CD4-positive, alpha-beta T cell treated with Interleukin-21 for 1 hour (primary cell): ENCODE measurements at regions not wholly inside any gene's neighbourhood (a gene's known extent, or its start where the extent isn't known, plus 50 kb on each side); places are given as distances from the start of the nearest gene placed in this dataset.
"Not testable (repeated sequence)": the region's sequence is repeated elsewhere in the genome, so short reads cannot be mapped to it uniquely, and the experiment has no call there.

Source experiments
- DNase-seq: peaks from one replicate; pipeline ENCODE4 v3.0.0-alpha.2; 2020

- DNase-seq: not testable (repeated sequence)
These were observed 61.7 kb downstream of the RHOU start for GRCh38 chr1:228796945-228797344.

DNA sequence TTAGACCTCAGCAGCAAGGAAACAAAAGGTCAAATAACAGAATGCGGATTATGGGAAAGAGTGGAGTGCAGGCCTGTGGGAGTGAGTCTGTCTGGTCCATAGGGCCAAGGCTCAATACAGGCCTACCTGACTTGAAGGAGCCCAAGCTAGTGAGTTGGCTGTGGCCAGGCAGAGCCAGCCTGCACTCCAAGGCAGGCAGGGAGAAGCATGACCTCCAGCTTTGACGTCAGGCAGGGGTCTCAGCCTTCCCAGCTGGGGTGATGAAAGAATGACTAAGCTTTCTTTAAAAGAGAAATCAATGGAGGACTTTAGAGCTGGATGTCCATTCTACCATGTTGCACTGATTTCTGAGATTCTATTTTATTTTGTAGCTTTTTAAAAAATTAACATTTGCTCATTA is 62.8 kb downstream of the RHOU start:
- DNase-seq: no peak

DNA sequence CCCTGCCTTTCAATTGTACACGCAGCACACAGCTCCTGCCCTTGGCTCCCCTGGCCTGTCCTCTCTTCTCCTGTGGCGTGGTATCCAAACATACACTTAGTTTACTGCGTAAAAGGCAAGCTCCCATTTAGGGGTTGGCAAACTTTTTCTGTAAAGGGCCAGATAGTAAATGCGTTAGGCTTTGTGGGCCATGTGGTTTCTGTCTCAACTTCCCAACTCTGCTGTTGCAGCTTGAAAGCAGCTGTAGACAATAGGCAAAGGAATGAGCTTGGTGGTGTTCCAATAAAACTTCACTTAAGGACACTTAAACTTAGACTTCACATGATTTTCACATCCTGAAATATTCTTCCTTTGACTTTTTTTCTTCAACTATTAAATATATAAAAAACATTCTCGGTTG is 63.3 kb downstream of the RHOU start:
- DNase-seq: no peak

DNA sequence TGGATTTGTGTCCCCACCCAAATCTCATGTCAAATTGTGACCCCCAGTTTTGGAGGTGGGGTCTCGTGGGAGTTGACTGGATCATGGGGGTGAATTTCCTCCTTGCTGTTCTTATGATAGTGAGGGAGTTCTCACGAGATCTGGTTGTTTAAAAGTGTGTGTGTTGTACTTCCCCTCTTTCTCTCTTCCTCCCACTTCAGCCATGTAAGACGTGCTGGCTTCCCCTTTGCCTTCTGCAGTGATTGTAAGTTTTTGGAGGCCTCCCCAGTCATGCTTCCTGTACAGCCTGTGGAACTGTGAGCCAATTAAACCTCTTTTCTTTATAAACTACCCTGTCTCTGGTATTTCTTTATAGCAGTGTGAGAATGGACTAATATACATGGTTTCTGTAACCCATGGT is 64.6 kb downstream of the RHOU start:
- no peak for DNase-seq

DNA sequence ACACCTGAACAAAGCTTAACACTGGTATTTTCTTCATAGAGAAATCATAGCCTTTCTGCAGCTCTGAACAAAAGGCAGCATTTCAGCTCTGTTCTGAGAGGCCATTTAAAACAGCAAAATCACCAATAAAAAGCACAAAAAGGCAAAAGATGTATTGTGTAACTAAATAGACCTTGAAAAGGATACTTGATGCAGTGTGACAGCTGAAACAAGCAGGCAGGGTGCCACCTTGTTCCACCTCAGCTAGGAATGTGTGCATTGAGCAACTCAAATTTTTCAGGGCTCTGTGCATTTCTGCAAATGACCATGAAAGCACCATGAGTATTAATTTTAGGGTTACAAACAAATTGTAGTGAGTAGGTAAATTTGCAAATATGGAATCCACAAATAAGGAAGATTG is 65.8 kb downstream of the RHOU start:
- no peak for DNase-seq

DNA sequence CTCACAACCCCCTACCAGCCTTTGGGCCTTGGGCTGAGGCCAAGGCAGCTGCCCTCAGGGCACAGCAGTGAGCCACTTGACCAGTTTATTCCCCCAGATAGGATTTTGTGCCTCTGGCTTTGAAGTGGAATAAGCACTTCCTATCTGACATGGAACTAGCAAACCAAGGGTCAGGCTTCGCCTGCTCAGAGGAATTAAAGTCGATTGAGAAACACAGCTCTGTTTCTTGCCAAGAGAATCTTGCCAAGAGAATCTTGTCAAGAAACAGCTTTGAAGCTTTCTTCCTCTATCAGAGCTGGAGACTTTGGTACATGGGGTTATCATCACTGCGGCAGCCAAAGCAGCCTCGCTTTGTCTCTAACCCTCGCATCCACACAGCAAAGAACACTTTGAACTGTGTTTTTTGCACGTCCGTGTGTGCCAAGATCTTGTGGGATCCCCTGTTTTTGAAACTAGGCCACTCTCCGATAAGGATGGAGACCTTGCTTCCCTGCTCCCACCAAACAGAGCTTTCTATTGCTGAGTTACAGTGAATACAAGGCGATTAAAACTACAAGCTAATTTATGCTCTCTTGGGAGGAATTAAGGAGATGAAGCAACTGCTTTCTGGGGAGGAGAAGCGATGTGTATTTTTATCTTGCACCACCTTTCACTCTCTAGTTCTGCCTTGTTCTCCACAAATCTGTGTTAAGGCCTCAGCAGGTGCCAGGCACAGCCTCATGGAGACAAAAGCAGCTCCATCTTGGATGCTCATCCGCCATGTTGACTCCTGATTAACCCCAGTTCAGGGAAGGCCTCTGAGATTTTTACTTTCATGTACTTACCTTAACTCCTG is 67.3 kb downstream of the RHOU start:
- DNase-seq: no peak

DNA sequence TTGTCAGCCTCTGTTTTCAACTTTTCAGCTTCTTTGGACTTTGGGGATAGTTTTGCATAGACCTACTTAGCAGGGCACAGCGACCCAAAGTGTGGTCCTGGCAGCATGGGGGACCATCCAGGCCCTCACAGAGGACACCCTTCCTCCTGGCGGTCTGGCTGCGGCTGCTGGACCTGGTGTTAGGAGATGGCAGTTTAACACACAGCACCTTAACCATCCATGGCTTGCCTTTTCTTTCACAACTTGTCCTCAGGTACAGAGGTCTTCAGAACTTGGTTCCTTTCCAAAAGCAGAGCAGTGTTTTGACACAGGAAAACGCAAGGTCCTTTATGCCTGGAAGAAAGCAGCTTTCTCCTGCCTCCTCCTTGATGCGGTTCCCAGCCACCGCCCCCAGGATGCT is 68.1 kb downstream of the RHOU start:
- no peak for DNase-seq

DNA sequence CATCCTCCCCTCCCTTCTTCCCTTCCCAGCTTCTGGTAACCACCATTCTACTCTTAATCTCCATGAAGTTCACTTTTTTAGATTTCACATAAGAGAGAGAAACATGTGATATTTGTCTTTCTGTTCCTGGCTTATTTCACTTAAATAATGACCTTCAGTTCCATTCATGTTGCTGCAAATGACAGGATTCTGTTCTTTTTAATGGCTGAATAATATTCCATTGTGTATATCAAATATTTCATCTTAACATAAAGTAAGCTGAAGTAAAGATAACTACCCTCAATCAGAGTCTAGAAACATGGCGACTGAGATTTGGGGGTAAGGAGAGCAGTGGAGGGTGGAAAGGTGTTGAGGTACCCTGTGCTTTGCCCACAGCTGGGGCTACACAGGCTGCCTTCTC is 68.9 kb downstream of the RHOU start:
- DNase-seq: no peak

- DNase-seq: peak; percentile 24
These were observed 69.5 kb downstream of the RHOU start for GRCh38 chr1:228804640-228805413.

DNA sequence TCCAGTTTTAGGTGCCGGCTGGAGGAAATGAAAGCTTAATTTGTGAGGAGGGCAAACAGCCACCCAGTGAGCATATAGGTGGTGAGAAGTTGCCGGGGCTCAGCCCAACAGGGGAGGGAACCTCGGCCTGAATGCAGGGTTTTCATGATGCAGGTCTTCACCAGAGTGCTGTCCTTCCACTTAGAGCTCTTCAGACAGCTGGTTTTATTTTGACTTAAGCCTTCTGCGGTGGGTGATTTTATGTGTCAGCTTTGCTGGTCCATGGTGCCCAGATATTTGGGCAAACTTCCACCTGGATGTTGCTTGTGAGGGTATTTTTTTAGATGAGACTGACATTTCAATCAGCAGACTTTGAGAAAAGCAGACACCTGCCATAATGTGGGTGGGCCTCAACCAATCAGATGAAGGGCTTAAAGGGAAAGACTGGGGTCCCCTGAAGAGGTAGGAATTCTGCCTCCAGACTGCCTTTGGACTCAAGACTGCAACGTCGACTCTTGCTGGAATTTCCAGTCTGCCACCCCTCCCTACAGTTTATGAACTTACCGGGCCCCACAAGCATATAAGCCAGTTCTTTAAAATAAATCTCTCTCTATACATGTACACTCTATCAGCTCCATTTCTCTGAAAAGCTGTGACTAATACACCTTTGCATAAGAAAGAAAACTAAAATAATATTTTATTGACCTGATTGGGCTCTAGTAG is 72.8 kb downstream of the RHOU start:
- no peak for DNase-seq

- peak; percentile 13 for DNase-seq
These were observed 74.5 kb downstream of the RHOU start for GRCh38 chr1:228809621-228810394.

- no peak for DNase-seq
These were observed 75.1 kb downstream of the RHOU start for GRCh38 chr1:228810395-228810758.

- no peak for DNase-seq
These were observed 75.8 kb downstream of the RHOU start for GRCh38 chr1:228810878-228811711.

DNA sequence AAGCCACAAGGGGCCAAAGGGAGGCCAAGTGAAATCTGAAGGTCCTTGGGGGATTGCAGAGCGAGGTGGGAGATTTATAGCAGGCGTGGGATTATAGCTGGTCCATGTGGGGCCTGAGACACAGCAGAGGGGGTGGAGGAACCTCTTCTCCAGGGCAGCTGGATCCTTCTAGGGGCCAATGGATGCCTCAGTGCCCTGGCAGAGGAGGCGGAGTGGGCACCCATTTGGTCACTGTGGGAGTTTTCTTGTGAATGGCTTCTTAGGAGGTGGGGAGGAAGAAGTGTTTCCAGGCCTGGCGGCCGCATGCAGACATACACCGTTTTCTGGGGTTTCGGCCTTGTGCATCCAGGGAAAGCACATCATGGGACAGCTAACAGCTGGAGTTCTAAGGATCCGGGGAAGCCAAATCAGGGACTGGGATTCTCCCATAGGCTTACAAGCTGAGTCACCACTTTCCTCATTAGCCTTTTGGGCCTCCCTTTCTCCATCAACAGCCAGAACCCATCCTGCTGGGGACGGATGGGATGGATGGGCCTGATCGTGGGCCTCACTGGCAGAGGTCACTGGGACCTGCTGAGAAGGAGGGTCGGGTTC is 76.5 kb downstream of the RHOU start:
- no peak for DNase-seq

DNA sequence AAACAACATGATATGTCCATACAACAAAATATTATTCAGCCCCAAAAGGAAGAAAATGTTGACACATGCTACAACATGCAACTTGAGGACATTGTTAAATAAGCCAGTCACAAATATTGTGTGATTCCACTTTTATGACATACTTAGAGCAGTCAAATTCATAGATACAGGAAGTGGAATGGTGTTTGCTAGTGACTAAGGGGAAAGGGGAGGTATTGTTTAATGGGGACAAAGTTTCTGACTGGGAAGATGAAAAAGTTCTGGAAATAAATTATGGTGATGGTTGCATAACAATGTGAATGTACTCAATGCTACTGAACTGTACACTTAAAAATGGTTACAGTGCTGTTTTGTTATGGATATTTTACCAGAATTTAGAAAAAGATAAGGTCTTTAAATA is 77.7 kb downstream of the RHOU start:
- DNase-seq: no peak

GRCh38 chr1:228814176-228814575 is 78.9 kb downstream of the RHOU start:
- DNase-seq: no peak

DNA sequence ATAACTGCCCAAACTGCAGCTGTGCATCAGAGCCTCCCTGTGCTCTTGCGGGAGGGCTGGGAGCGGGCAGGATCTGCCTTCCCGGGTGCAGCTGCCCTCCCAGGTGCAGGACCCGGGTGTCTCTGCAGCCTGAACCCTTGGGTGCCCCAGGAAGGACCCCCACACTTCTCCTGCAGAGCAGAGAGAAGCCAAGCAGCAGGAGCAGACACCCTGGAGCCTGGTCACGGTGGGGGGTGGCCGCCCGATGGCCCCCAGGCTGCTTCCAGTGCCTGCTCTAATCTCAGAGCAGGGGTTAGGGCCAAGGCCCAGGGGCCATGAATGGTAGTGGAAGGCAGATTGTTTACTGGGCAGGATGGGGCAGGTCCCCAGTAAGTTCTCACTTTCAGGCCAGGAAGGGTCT is 83.0 kb downstream of the RHOU start:
- no peak for DNase-seq

DNA sequence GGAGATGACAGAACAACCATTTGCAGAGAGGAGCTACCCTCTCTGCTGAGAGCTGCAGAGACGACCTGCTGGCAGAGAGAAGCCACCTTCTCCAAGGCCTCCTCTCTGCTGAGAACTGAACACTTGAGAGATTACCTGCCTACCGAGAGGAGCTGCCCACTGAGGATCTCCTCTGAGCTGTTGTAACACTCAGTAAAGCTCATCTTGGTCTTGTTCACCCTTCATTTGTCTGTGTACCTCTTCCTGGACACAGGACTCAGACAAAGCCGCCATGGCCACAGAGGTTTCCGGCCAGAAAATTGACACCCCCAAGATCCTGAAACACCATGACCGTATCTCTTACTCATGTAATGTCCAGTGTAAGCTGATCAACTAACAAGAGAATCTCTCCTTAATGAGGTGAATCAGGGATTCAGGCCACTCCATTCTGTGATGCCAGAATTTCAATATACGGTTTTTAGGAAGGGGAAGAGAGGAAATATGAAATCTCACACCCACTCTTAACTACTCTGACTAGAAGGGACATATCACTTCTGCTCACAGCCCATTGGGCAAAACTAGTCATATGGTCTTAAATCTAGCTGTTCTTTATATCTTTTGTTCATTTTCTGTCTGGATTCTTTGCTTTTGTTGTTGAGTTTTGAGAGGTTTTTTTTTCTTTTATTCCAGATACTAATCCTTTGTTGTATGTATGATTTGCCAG is 83.8 kb downstream of the RHOU start:
- no peak for DNase-seq

- DNase-seq: no peak
These were observed 86.0 kb downstream of the RHOU start for GRCh38 chr1:228821252-228821651.

DNA sequence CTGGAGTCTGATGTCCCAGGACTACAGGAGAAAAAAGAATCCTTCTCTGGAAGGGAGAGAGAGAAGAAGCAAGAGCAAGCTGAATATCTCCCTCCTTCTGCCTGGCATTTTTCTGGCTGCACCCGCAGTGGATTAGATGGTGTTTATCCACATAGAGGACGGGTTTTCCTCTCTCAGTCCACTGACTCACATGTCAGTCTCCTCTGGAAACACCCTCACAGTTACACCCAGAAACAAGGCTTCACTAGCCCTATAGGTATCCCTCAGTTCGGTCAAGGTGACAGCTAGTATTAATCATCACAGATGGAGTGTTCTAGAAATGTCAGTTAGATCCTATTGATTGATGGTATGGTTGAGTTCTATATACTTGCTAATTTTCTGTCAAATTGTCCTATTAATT is 87.9 kb downstream of the RHOU start:
- no peak for DNase-seq

DNA sequence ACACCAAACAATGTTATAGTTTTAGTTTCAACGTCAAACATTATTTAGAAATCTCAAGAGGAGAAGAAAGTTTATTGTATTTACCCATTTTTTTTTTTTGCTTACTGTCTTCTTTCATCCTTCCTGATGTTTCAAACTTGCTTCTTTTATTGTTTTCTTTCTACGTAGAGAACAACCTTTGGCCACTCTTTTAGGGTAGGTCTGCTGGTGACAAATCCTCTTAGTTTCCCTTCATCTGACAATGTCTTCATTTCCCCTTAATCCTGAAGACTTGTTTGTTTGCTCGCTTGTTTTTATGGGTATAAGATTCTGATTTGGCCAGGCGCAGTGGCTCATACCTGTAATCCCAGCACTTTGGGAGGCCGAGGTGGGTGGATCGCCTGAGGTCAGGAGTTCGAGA is 89.1 kb downstream of the RHOU start:
- DNase-seq: no peak
